NCI-H128 (cell line): ENCODE measurements at regions not wholly inside any gene's neighbourhood (a gene's known extent, or its start where the extent isn't known, plus 50 kb on each side); places are given as distances from the start of the nearest gene placed in this dataset.
"Not testable (repeated sequence)": the region's sequence is repeated elsewhere in the genome, so short reads cannot be mapped to it uniquely, and the experiment has no call there.

ENCODE experiments used
- DNase-seq: peaks from one replicate; lab custom pipeline; 2025; ENCODE audit not compliant: unreplicated experiment; lab: John Stamatoyannopoulos, UW

DNA sequence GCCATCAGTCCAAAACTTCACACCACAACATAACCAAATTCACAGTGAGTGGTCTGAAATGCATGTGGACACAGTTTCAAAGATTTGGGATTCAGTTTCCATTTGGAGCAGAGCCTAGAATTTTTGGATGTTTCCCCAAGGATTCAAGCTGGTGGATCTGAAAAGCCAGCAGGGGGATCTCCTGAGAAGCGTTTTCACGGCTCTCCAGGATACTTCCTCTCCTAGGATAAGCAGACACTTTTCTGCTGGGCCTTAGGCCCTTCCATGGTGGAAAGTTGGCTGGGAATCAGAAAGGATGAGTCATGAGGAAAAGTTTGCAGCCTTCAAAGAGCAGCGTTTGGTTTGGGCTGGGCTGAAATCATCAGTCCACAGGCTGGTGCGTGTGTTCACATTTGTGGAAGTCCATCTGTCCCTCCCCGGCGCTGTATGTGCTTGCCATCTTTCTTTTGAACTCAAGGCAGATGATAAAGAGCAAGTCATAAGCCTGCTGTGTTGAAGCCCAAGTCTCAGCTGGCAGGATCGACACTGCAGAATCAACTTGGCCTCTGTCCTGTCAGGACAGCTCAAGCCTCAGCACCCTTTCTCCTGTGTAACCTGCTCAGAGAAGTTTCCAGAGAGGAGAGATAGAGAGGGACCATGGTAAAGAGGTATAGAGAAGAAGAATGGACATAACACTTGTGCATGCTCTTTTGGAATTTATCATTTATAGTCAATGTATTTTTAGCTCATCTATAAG is 152.6 kb upstream of the MSX2 start:
- no peak for DNase-seq

DNA sequence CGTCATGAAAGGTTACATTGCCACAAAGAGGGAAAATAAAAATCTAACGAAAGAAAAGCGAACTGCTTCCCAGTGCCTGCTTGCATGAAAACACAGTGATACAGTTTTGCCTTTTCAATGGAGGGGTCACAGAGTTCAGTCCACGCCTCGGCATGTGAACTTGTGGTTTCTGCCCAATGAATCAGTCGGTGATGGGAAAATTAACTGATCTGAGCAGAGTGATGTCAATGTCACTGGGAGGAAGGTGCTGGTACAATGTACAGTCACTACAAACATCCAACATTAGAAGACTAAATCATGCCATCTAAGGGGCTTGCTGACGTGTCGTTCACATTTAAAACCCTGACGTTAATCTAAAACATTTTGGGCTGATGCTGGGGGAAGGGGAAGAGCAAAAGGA is 151.8 kb upstream of the MSX2 start:
- no peak for DNase-seq

DNA sequence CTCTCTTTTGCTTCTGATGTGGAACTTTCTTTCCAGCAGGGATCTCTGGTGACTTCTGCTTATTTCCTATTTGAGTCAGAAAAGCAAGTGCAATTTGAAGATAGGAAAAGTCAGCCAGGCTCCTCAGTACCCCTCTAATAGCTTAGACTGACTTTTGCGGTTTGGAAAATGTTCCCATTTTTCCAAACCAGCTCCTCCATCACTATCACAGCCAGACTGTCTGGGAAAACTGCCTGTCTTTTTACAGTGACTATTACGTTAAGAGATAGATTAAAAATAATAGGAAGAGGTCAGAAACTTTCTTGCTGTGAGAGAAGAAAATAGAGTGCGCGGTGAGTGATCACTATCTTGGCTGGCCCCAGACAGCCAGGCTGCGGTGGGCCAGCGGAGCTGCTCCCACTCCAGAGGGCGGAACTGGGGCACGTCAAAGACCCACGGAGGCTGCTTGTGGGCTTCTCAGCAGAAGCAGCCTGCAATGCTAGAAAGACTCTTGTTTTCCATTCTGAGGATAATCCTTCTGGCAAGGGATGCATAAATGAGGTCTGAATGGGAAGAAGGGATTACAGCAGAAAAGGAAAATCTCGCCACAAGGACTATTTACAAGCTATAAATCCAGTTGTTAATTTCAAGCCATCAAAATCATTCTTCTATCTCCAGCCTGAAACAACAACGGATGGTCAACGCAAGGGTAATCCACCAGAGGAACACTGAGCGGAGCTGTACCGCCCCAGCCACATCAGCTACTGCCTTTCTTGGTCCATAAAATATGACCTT is 151.0 kb upstream of the MSX2 start:
- no peak for DNase-seq

DNA sequence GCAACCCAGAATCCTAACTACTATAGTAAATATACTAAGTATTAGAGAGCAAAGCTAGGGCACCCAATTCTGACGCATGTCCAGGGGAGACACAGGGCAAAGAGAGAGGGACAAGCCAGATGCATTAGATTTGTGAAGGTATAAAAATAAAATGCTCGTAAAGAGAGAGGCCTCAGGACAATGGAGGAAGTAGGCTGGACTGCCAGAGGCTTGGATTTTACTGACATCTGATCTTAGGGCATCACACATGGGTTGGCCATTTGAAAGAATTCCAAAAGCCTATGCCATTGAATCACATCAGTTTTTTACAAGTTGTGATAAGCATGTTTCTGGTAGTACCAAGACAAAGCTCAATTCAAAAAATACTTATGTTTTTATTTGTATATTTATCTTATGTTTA is 149.3 kb upstream of the MSX2 start:
- DNase-seq, result no peak

DNA sequence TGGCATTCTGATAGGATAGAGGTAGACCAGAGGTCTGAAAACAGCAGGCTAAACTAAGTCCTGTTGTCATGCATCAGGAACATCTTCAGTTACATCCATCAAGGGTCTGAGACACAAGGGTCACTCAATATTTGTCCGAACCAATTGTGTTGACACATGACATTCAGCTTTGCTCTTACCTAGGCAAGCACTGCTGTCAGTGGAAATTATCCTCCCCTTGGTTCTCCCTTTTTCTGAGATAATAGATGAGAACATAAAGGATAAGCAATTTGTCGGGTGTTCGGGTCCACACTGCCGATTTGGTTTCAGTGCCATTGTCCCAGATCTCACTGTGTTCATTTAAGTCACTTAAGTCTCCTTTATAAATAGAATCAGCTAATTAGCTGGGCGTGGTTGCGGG is 148.3 kb upstream of the MSX2 start:
- DNase-seq, result no peak

DNA sequence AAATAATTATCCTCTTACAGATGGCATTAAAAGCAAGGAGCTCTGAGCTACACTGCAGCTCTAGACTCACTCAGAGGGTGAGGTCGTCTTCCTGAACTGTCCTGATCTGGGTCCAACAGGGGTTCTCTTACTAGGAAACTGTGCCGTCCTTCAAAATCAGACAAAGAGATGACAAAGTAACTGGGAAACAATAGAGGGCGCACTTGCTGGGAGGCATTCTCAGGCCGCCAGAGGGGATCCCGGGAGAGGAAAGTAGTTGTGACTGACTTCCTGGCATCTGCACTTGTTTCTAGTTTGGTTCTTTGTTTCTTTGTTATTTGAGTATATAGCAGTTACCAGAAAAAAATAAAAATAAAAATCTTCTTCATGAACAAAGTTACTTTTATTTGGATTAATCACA is 142.9 kb upstream of the MSX2 start:
- no peak for DNase-seq

DNA sequence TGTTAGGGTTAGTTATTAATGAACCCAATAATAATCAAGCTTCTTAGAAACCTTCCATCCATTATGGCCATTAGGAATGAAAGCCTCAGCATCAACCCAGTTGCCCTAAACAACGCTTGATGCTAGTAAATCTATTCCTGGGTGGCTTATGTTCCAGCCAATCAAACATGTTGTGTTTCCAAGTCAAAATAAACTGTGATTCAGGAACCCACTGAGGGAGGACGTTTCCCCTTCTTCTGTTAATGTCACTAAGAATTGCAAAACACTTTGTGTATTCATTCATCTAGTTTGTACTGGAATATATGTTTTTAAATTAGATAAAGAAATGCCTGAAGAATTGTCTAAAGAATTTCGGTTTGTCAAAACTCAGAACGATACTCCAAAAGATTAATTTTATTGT is 142.5 kb upstream of the MSX2 start:
- DNase-seq, result no peak

DNA sequence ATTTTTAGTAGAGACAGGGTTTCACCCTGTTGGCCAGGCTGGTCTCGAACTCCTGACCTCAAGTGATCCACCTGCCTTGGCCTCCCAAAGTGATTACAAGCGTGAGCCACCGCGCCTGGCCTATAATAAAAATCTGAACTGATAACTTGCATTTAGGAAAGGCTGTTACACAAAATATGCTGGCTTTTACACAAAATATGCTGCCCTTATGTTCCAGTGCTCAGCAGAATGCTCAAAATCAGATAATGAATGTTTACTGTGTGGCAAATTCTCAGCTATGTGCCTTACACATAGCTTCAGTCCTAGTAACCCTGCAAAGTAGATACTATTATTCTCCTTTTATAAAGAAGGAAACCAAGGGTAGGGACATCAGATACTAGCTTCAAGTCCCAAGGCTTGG is 141.3 kb upstream of the MSX2 start:
- no peak for DNase-seq

DNA sequence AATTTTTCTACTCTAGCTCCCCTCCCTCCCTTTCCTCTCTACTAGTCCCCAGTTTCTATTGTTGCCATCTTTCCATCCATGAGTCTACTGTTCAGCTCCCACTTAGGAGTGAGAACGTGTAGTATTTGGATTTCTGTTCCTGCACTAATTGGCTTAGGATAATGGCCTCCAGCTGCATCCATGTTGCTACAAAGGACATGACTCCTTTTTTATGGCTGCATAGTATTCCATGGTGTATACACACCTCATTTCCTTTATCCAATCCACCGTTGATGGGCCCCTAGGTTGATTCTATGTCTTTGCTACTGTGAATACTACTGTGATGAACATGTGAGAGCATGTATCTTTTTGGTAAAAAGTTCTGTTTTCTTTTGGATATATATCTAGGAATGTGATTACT is 138.9 kb upstream of the MSX2 start:
- DNase-seq, result no peak

DNA sequence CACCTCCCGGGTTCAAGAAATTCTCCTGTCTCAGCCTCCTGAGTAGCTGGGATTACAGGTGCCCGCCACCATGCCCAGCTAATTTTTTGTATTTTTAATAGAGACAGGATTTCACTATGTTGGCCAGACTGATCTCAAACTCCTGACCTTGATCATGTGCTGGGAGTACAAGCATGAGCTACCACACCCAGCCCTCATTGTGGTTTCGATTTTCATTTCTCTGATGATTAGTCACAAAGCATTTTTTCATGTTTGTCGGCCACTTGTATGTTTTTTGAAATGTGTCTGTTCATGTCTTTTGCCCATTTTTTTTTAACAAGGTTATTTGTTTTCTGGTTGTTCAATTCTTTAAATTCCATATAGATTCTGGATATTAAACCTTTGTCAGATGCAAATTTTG is 138.2 kb upstream of the MSX2 start:
- DNase-seq, result not testable (repeated sequence)

DNA sequence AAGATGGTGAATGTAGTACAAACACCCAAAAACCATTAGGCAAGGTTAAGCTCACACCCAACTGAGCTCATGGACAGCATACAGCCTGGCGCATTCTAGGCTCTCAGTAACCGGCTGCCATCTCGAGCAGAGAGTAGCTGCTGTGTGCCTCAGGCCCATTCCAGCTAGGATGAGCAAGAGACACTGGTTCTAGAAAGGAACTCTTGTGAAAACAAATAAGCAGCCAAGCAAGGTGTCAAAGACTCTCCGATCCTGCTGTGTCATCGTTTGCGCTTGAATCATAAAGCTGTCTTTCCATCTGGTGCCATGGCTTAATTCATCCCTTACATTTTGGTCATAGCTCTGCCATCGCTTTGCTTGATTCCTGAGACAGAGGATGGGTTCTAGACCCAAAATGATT is 135.4 kb upstream of the MSX2 start:
- DNase-seq, result no peak

DNA sequence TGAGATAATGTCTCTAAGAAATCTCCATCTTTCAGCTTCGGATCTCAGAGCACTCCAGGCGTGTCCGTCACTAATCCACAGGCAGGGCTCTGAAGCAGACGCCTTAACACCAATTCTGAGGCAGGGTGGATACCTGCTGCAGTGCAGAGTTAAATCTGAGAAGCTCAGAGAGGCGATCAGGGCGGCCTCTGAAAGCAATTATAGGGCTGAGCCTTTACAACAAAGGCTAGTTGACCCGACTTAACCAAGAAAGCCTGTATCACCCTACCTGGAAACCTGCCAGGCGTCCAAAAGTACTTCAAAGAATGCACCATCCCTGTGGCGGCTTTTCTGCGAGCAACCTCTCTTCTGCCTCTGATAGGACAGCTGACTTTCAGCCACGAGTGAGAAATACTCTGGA is 134.8 kb upstream of the MSX2 start:
- DNase-seq, result no peak

DNA sequence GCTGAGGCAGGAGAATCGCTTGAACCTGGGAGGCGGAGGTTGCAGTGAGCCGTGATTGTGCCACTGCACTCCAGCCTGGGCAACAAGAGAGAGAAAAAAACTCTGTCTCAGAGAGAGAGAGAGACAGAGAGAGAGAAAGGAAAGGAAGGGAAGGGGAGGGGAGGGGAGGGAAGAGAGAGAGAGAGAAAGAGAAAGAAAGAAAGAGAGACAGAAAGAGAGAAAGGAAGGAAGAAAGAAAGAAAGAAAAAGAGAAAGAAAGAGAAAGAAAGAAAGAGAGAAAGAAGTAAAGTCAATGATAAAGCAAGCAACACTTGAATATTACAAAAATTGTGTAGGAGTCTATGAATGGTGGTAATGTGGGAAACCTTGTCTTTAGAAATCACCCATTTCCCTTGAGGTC is 133.6 kb upstream of the MSX2 start:
- DNase-seq, result no peak

DNA sequence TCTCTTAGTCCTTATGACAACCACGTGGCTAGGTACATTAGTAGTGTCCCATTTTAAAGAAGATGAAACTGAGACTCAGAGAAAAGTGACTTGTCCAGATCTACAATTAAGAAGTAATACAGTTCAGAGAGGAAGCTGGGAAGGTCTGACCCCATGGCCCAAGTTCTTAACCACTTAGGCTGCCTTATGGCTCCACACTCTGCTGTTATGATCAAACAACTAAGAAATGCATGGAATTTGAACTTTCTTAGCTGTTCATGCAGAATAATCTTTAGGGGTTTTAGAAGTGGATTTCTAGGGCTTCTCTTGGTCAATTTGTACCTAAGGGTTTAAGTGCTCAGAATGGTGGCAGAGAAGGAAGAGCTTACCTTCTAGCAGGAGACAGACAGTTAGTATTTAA is 128.0 kb upstream of the MSX2 start:
- no peak for DNase-seq

DNA sequence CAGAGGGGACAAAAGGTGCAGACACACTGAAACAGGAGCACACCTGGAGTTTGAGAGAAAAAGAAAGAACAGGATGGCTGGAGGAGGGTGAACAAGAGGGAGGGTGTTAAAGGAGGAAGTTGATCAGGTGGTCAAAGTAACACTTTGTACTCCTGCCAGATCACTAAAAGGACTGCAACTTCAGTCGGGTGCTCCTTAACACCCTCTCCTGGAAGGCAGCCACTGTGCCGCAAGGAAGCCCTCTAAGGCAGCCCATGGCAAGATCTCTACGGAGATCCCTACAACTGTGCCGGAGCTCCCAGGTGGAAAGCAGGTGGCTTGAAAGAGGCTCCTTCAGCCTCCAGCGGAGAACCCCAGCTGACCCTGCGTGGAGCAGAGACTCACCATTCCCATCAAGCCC is 124.4 kb upstream of the MSX2 start:
- DNase-seq, result no peak

DNA sequence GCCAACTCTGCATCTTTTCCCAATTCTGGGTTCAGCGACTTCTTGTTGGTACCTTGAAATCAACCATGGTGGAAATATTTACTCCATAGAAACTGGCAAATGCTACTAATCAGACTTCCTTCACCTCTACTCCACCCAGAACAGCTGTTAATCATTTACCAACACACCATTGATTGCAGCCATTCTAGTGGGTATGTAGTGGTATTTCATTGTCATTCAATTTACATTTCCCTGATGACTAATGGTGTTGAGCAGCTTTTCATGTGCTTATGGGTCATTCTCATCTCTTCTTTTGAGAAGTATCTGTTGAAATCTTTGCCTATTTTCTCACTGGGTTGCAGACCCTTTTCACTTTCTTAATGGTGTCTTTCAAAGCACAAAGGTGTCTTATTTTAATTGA is 122.4 kb upstream of the MSX2 start:
- no peak for DNase-seq

DNA sequence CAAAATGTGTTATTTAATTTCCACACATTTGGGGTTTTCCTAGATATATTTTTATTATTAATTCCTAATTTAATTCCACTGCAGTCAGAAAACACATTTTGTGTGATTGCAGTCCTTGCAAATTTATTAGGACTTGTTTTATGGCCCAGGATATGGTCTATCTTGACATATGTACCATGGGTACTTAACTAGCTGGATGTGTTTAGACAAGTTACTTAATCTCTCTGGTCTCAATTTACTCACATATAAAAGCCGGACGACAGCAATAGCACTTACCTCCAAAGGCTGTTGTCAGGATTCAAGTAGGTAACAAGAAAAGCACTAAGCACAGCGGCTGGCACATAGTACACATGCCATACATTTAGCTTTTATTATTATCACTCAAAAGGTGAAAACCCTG is 118.2 kb upstream of the MSX2 start:
- DNase-seq, result no peak

DNA sequence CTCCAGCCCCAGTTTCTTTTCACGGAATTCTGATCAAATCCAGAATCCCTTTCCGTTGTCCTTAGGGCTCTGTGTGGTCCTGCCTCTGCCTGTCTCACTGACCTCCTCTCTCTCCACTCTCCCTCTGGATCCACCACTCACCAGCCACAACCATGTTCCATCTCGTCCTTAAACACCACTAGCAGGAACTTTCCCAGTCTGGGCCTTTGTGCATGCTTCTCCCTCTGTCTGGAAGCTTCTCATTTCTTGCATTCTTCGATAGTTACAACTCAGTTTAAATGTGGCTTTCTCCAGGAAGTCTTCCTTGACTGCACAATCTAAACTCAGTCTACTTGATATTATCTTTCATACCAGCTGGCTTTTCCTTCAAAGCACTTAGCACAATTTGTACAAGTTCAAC is 117.7 kb upstream of the MSX2 start:
- DNase-seq, result no peak

DNA sequence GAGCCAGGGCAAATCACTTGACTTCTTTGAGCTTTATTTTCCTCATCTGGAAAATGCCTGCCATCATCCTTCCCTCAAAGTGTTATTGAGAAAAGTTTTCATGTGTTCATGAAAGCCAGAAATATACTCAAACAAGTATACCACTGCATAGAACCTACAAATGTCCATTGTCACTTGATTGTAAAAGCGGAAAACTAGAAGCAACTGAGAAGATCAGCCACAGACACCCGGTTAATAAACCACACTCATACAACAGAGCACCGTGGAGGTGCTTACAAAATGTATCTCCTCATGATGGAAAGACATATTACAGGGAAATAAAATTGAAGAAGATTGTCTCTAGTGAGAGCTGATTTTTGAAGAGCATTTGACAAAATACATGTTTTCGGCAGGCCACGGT is 117.2 kb upstream of the MSX2 start:
- DNase-seq, result no peak

DNA sequence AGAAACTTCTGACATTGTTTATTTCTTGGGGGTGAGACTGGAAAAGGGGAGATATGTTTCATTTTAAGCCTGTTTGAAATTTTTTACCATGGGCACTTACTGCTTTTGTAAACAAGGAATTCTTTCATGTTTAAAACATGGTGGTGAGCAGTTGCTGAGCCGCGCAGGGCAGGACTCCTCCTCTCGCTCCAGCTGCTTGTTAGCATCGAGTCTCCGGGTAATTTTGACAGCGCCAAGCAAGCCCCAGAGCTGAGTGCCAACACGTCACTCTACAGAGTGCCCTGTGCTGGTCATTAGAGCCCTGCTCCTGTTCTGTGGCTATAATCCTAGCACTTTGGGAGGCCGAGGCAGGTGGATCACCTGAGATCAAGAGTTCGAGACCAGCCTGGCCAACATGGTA is 116.5 kb upstream of the MSX2 start:
- DNase-seq, result no peak

DNA sequence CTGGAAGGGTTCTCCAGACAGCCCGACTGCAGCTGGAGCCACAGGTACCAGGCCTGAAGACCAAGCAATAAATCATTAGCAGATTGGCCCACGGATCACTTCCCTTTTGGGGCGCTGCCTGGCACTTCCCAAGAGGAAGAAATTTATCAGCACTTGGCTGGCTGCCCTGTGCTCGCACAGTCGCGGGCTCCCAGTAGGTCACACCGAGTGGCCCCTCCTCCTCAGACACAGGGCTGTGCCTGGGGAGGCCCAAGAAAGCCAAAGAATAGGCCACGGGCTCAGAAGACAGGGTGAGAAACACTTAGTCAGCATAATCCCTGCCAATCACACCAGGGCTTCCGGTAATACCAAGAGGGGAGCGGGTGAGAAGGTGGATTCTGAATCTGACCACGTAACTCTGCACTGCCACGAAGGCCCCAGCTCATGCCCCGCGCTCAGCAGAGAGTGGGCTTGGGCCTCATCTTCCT is 115.7 kb upstream of the MSX2 start:
- DNase-seq, result no peak

DNA sequence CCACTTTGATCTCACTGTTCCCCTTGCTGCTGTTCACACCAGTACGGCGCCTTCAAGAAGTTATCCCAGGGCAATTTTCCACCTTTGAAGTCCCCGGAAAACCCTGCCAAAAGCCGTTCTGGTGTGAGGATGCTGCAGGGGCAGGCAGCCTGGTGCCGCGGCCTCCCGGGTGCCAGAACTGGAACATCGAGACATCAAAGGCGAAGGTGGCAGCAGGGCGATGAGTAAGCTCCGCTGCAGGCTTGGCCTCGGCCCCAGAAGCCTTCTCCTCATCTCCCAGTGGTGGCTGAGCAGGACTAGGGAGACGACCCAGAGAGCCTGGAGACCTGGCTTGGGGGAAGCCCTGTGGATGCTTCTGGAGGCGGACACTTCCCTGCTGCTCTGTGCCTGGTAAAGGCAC is 115.3 kb upstream of the MSX2 start:
- no peak for DNase-seq

DNA sequence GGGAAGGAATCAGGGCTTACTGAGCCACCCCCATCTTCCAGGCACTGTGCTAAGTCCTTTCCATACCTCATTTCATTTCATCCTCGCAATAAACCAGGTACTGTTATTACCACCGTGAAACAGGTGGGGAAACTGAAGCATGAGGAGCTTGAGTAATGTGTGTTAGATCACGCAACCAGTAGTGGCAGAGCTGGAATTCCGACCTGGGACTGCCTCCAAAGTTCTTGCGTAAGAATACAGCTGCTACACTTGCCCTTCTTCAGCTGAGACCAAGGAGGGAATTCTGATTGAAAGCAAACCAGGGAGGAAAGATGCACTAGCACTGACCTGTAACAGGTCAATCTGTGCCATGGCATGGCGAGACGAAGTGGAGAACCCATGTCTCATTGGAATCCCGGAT is 113.4 kb upstream of the MSX2 start:
- DNase-seq, result no peak
